Thyroid gland (tissue), 4 donors: ENCODE measurements at regions not wholly inside any gene's neighbourhood (a gene's known extent, or its start where the extent isn't known, plus 50 kb on each side); places are given as distances from the start of the nearest gene placed in this dataset.

ENCODE experiments used
- DNase-seq, 2 donors: peaks; one replicate each; pipeline ENCODE4 v3.0.0-alpha.2; 2019
- H3K27ac ChIP-seq, 3 donors: fragments of 200-600 bp; sonication (generic); 1 replicate in 2 of 3; 2 replicates in 1 of 3; pipeline ENCODE4 v1.5.1; 2016 to 2019; ENCODE audit warnings: mild to moderate bottlenecking in 1 of 3, moderate library complexity in 1 of 3
- H3K27me3 ChIP-seq: fragments of 200-600 bp; sonication (generic); one replicate; pipeline ENCODE4 v1.5.1; 2019
- H3K36me3 ChIP-seq, 2 donors: fragments of 200-600 bp; sonication (generic); one replicate each; pipeline ENCODE4 v1.5.1; 2016 to 2019
- H3K4me1 ChIP-seq, 2 donors: fragments of 200-600 bp; sonication (generic); one replicate each; pipeline ENCODE4 v1.5.1; 2017 to 2019
- H3K4me3 ChIP-seq, 3 donors: fragments of 200-600 bp; sonication (generic); replicated peaks in 1 of 3; 1 replicate in 2 of 3; 2 replicates in 1 of 3; pipeline ENCODE4 v1.5.1; 2016; ENCODE audit warnings: mild to moderate bottlenecking in 1 of 3
- H3K9me3 ChIP-seq: fragments of 200-600 bp; sonication (generic); one replicate; pipeline ENCODE4 v1.5.1; 2017
- POLR2A ChIP-seq, 2 donors: fragments of 450-650 bp; IDR thresholded peaks; one replicate each; pipeline ENCODE4 v1.6.1; 2017; ENCODE audit warnings: antibody characterized with exemption in 2 of 2, mild to moderate bottlenecking in 2 of 2, moderate library complexity in 1 of 2
- WGBS, 2 donors: methylation state at CpG; one replicate each; pipeline ENCODE4 v1.1.5; 2017; 5-methylcytosine and 5-hydroxymethylcytosine counted together
- intact Hi-C: fragments of 100-400 bp; cut with DNase I; formaldehyde crosslinking; loops from one replicate; pipeline ENCODE4 v1.15.1; 2023
- TF ChIP-seq, protein P1 (sequence below), 6 experiments: fragments of 200-600 bp in 3 of 6; fragments of 450-650 bp in 3 of 6; sonication (generic) in 3 of 6; IDR thresholded peaks; one replicate each; pipeline ENCODE4 v1.5.1; 2016 to 2019; ENCODE audit warnings: antibody characterized with exemption in 6 of 6, mild to moderate bottlenecking in 2 of 6, inconsistent platforms in 1 of 6, moderate library complexity in 1 of 6

DNA sequence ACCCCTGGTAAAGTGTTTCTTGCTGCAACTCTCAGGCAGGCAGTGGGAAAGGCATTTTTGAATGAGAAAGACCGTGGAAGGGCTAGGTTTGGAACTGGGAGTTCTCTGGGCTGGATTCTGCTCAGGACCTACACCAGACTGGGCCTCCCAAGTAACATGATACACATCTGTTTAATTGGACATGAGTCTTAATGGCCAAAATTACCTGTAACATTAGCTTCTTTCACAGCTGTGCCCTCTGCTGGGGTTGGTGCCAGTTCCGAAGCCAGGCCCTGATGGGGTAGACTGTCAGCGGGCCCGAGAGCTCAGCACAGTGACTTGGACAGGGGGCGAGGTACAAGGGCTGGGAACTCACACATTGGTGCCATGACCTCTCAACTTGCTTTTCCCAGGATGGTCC is 118.9 kb upstream of the IRX3 start:
- Histone ChIP-seq H3K27ac (no peak overlapping the region), H3K36me3 (no peaks in the 10 kb centered on the region), H3K4me1 (no peaks in the 10 kb centered on the region), H3K27me3 (no peaks in the 10 kb centered on the region), H3K4me3 (no peak overlapping the region), H3K9me3 (no peaks in the 10 kb centered on the region)
- DNase-seq: no peak
- intact Hi-C loops: no loop called here
- TF ChIP-seq, protein P1, sequence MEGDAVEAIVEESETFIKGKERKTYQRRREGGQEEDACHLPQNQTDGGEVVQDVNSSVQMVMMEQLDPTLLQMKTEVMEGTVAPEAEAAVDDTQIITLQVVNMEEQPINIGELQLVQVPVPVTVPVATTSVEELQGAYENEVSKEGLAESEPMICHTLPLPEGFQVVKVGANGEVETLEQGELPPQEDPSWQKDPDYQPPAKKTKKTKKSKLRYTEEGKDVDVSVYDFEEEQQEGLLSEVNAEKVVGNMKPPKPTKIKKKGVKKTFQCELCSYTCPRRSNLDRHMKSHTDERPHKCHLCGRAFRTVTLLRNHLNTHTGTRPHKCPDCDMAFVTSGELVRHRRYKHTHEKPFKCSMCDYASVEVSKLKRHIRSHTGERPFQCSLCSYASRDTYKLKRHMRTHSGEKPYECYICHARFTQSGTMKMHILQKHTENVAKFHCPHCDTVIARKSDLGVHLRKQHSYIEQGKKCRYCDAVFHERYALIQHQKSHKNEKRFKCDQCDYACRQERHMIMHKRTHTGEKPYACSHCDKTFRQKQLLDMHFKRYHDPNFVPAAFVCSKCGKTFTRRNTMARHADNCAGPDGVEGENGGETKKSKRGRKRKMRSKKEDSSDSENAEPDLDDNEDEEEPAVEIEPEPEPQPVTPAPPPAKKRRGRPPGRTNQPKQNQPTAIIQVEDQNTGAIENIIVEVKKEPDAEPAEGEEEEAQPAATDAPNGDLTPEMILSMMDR (IDR thresholded peaks at IDR 0.05): no peak
- no peak for TF ChIP-seq POLR2A (IDR thresholded peaks at IDR 0.05)
- WGBS, 2 donors: 91 to 98% methylated on average over 5 of the region's 5 CpGs

DNA sequence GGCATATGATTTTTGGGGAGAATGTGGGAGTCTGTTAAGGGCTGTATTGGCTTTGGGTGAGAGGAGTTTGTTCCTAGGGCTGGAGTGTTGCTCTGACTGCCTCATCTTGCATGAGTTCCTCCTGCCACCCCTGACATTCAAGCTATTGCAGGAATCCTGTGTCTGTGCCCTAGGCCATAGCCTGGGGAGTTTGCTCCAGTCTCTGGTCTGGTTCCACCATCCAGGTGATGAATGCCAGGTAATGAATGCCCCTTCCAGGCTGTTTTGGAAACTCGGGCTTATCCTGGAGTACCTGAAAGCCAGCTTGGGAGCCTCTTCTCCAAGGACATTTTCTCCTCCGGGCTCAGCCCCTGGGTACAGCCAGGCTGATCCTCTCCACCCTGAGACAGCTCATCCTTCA is 117.0 kb upstream of the IRX3 start:
- intact Hi-C loops: no loop called here
- no peaks in the 10 kb centered on the region for H3K9me3 ChIP-seq
- H3K27ac ChIP-seq: no peak overlapping the region
- WGBS, 2 donors: 89 to 91% methylated on average over 2 of the region's 2 CpGs
- TF ChIP-seq, protein P1 (IDR thresholded peaks at IDR 0.05): no peak
- TF ChIP-seq POLR2A (IDR thresholded peaks at IDR 0.05): no peak
- no peaks in the 10 kb centered on the region for H3K36me3 ChIP-seq
- no peak overlapping the region for H3K4me3 ChIP-seq
- H3K4me1 ChIP-seq: no peaks in the 10 kb centered on the region
- no peak for DNase-seq
- no peaks in the 10 kb centered on the region for H3K27me3 ChIP-seq

DNA sequence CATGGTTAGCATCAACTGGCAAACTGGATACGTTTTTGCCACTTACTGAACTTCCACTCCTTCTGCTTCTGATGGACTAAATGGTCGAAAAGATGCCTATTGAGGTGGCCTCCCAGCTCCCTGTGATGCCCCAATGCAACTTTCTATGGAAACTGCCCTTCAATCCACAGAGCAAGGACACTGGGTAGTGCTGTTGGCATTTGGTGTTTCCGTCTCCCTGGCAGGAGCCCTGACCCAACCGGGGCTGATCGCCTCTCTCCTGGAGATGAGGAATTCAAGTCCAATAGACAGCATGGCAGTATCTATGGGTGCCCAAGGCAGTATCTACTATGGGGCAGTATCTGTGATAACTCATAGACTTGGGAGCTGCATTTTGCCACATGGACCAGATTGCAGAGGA is 116.3 kb upstream of the IRX3 start:
- Histone ChIP-seq H3K27me3 (no peaks in the 10 kb centered on the region), H3K4me3 (no peak overlapping the region), H3K27ac (no peak overlapping the region), H3K9me3 (no peaks in the 10 kb centered on the region), H3K4me1 (no peaks in the 10 kb centered on the region), H3K36me3 (no peaks in the 10 kb centered on the region)
- intact Hi-C loops: no loop called here
- TF ChIP-seq, protein P1 (IDR thresholded peaks at IDR 0.05): no peak
- TF ChIP-seq POLR2A (IDR thresholded peaks at IDR 0.05): no peak
- DNase-seq: no peak
- 78 to 90% methylated on average over 5 of the region's 5 CpGs for WGBS, 2 donors

DNA sequence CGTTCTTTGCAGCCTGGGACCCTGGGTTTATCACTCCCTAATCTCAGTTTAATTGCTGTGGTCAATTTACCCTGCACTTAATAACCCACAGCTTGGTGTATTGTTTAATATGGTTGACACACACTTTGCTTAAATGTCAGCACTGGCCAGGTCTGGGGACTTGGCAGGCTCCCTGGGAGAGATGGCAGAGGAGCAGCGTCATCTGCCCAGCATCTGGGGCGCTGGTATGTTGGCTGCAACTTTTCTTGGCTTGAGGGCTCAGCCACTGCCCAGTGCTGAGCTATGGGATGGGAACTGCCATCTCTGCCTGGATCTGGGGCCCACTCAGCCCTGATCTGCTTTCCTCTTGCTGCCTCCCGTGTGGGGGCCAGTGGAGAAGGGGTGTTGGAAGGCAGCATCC is 115.7 kb upstream of the IRX3 start:
- WGBS, 2 donors: 83 to 97% methylated on average over 3 to 4 of the region's 4 CpGs
- intact Hi-C loops: no loop called here

DNA sequence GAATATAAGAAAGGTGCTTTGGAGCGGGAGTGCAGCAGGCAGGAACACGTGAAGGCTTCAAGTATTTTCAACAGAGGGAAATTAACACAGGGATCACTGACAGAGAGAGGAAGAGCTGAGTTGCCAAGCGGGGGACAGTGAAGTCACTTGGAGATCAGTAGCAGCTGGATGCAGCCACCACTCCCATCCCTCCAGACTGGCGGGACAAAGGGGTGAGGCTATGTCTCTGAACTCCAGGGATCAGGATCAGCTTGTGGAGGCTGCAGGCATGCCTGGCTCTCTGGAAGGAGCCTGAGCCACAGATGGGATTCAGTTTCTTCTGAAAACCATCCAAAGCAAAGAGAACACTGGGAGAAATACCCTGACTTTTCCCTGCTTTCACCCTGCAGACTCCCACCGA is 113.7 kb upstream of the IRX3 start:
- Histone ChIP-seq H3K9me3 (no peaks in the 10 kb centered on the region), H3K27ac (no peak overlapping the region), H3K4me3 (no peak overlapping the region), H3K27me3 (no peaks in the 10 kb centered on the region), H3K4me1 (no peaks in the 10 kb centered on the region), H3K36me3 (no peaks in the 10 kb centered on the region)
- DNase-seq: no peak
- intact Hi-C loops: no loop called here
- TF ChIP-seq, protein P1 (IDR thresholded peaks at IDR 0.05): no peak
- TF ChIP-seq POLR2A (IDR thresholded peaks at IDR 0.05): no peak
- WGBS, 2 donors: 80 to 87% methylated on average over 5 of the region's 5 CpGs

More for the DNA sequence above, 115.7 kb upstream of the IRX3 start:
- Histone ChIP-seq H3K27me3 (no peaks in the 10 kb centered on the region), H3K27ac (no peak overlapping the region), H3K9me3 (no peaks in the 10 kb centered on the region), H3K36me3 (no peaks in the 10 kb centered on the region), H3K4me3 (no peak overlapping the region), H3K4me1 (no peaks in the 10 kb centered on the region)
- TF ChIP-seq, protein P1 (IDR thresholded peaks at IDR 0.05): no peak
- no peak for TF ChIP-seq POLR2A (IDR thresholded peaks at IDR 0.05)
- no peak for DNase-seq
